ENCODE measurements at regions not wholly inside any gene's neighbourhood (a gene's known extent, or its start where the extent isn't known, plus 50 kb on each side); places are given as distances from the start of the nearest gene placed in this dataset.
"Not testable (repeated sequence)": the region's sequence is repeated elsewhere in the genome, so short reads cannot be mapped to it uniquely, and the experiment has no call there.

DNA sequence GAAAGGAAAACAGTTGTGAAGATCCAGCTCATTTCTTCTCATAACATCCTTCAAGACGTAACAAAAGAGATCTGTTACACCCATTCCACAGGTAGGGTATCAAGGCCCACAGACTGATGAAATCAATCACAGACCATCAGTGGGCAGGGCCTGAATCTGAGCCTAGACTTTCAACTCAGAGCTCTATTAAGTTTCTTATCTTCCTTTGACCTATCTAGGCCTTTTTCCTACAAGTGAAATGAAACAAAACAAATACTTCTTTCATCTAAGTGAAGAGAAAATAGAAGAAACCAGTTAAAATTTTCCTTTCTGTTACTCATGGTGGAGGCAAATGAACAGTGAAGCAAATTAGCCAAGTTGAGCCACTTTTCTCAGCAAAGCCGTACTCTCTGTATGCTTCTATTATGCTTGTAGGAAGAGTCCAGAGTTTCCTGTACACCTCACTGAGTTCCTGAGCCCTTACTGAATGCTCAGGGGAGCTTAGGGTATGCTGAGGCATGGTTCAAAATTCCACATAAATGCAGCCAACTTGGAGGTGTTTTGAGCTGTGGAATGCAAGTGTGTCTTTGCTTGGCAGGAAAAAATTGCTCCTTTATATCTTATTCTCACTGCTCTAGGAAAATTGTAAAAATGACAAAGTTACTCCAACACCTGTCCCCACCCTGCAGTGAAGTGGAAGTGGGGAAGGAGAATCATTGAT is 91.9 kb downstream of the FEM1C start:
- Histone ChIP-seq H3K9me3 (no peaks in the 10 kb centered on the region), H3K4me3 (no peak overlapping the region), H3K4me1 (ENCODE audit: control insufficient read depth in 1 of 2, low read depth in 2 of 2) (peaks cover 0 to 3% of the 10 kb centered on the region in 2 donors), H3K27ac (no peak overlapping the region), H3K36me3 (no peaks in the 10 kb centered on the region), H3K27me3 (replicated peaks; ENCODE audit: insufficient read depth) (no peaks in the 10 kb centered on the region)
- TF ChIP-seq, protein P1, sequence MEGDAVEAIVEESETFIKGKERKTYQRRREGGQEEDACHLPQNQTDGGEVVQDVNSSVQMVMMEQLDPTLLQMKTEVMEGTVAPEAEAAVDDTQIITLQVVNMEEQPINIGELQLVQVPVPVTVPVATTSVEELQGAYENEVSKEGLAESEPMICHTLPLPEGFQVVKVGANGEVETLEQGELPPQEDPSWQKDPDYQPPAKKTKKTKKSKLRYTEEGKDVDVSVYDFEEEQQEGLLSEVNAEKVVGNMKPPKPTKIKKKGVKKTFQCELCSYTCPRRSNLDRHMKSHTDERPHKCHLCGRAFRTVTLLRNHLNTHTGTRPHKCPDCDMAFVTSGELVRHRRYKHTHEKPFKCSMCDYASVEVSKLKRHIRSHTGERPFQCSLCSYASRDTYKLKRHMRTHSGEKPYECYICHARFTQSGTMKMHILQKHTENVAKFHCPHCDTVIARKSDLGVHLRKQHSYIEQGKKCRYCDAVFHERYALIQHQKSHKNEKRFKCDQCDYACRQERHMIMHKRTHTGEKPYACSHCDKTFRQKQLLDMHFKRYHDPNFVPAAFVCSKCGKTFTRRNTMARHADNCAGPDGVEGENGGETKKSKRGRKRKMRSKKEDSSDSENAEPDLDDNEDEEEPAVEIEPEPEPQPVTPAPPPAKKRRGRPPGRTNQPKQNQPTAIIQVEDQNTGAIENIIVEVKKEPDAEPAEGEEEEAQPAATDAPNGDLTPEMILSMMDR (IDR thresholded peaks at IDR 0.05), result no peak
- ATAC-seq (ENCODE audit: insufficient number of reproducible peaks, low FRiP score, low read depth) (no peak), DNase-seq (ENCODE audit: low spot score) (no peak)

DNA sequence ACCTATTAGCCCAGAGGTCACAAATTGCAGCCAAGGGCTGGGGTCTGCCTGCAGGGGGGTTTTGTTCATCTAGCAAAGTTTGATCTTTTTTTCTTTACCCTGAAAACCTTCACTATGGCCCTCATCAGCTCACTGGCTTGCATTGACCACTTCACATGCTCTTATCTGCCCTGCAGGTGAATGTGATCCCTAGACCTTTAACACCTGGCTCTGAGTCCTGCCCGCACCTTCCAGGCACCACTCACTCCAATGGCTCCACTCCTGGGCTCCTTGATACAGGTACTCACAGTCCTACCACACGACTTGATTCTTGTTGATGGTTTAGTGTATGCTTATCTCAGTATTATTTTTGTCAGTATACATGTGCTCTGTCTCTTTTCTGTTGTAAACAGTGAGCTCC is 92.5 kb downstream of the FEM1C start:
- H3K4me3 ChIP-seq, result no peak overlapping the region
- H3K27me3 ChIP-seq (replicated peaks; ENCODE audit: insufficient read depth), result no peaks in the 10 kb centered on the region
- no peak for DNase-seq (ENCODE audit: low spot score)
- no peak overlapping the region for H3K27ac ChIP-seq
- no peak for ATAC-seq (ENCODE audit: insufficient number of reproducible peaks, low FRiP score, low read depth)
- peaks cover 0 to 3% of the 10 kb centered on the region in 2 donors for H3K4me1 ChIP-seq (ENCODE audit: control insufficient read depth in 1 of 2, low read depth in 2 of 2)
- TF ChIP-seq, protein P1 (IDR thresholded peaks at IDR 0.05), result no peak
- H3K36me3 ChIP-seq, result no peaks in the 10 kb centered on the region
- no peaks in the 10 kb centered on the region for H3K9me3 ChIP-seq

DNA sequence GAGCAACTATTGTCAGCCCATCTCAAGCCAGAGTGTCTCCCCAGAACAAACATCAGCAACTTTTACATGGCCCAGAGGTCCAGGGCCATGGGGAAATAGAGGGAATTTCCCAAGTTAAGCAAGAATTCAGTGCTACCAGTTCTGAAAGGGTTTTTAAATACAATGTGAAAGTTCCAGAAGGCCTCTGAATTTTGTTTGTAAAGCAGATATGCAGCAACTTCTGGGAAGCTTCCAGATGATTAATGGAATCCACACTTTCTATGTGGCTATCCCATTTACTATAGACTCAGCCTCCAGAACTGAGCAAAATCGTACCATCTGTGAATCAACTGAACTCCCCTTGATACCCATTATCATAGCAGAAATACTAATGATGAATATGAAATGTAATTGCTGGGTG is 93.8 kb downstream of the FEM1C start:
- no peak overlapping the region for H3K4me3 ChIP-seq
- ATAC-seq (ENCODE audit: insufficient number of reproducible peaks, low FRiP score, low read depth) (no peak), DNase-seq (ENCODE audit: low spot score) (no peak)
- no peaks in the 10 kb centered on the region for H3K36me3 ChIP-seq
- H3K9me3 ChIP-seq, result no peaks in the 10 kb centered on the region
- H3K27me3 ChIP-seq (replicated peaks; ENCODE audit: insufficient read depth), result no peaks in the 10 kb centered on the region
- H3K27ac ChIP-seq, result no peak overlapping the region
- TF ChIP-seq, protein P1 (IDR thresholded peaks at IDR 0.05), result no peak
- peaks cover 0 to 3% of the 10 kb centered on the region in 2 donors for H3K4me1 ChIP-seq (ENCODE audit: control insufficient read depth in 1 of 2, low read depth in 2 of 2)

DNA sequence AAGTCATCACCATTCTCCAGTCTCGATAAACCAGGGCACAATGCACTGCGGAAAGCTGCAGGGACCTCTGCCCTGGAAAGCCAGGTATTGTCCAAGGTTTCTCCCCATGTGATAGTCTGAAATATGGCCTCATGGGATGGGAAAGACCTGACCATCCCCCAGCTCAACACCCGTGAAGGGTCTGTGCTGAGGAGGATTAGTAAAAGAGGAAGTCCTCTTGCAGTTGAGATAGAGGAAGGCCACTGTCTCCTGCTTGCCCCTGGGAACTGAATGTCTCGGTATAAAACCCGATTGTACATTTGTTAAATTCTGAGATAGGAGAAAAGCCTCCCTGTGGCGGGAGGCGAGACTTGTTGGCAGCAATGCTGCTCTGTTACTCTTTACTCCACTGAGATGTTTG is 95.9 kb downstream of the FEM1C start:
- not testable (repeated sequence) for H3K4me3 ChIP-seq; H3K4me1 ChIP-seq (ENCODE audit: control insufficient read depth in 1 of 2, low read depth in 2 of 2); ATAC-seq (ENCODE audit: insufficient number of reproducible peaks, low FRiP score, low read depth); H3K27me3 ChIP-seq (replicated peaks; ENCODE audit: insufficient read depth); DNase-seq (ENCODE audit: low spot score); H3K9me3 ChIP-seq; H3K27ac ChIP-seq; H3K36me3 ChIP-seq

DNA sequence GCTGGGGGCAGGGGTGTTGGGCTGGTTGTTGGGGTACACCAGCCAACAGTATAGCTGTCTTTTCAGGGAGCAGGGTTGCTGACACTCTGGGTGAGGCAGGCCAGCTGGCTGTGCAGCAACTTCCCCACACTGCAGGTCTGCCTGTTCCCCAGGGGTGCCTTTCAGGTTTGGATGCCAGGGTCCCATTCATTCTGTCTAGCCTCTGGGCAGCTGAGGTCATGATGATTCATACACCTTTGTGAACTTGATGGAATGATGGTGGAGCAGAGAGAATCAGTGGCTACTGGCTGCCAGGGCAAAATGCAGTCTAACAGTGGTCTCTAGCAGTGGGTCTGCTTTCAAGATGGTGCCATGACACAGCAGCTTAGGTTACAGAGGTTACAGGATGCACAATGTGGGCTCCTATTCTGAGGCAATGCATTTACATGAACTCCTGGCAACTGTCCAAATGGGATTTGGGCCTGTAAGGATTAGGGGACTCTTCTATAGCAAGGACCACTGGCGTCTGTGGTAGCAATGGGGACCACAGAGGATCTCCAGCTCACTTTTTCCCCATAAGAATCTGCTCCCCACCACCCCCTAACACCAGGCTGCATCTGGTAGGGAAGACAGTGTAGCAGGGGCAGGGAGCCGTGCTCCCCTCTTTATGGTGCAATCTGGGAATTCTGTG is 103.7 kb downstream of the FEM1C start:
- TF ChIP-seq, protein P1 (IDR thresholded peaks at IDR 0.05), result no peak
- ATAC-seq (ENCODE audit: insufficient number of reproducible peaks, low FRiP score, low read depth) (no peak), DNase-seq (ENCODE audit: low spot score) (no peak)
- Histone ChIP-seq H3K36me3 (no peaks in the 10 kb centered on the region), H3K4me1 (ENCODE audit: control insufficient read depth in 1 of 2, low read depth in 2 of 2) (no peaks in the 10 kb centered on the region), H3K27me3 (replicated peaks; ENCODE audit: insufficient read depth) (no peaks in the 10 kb centered on the region), H3K4me3 (no peak overlapping the region), H3K27ac (no peak overlapping the region), H3K9me3 (peaks cover 4% of the 10 kb centered on the region)
